H9 (cell line): ENCODE measurements at regions not wholly inside any gene's neighbourhood (a gene's known extent, or its start where the extent isn't known, plus 50 kb on each side); places are given as distances from the start of the nearest gene placed in this dataset.

Experiments
- DNase-seq: peaks from one replicate; pipeline ENCODE4 v3.0.0-alpha.2; 2017
- H2AFZ ChIP-seq: one replicate; pipeline ENCODE4 v1.6.1; 2013; ENCODE audit warnings: mild to moderate bottlenecking, low read length, control low read depth, moderate library complexity
- H2AK5ac ChIP-seq: 2 replicates; pipeline ENCODE4 v1.6.1; 2013; ENCODE audit warnings: low read length, control low read depth, mixed read lengths; ENCODE audit not compliant: insufficient read length
- H2BK120ac ChIP-seq: one replicate; pipeline ENCODE4 v1.6.1; 2013; ENCODE audit warnings: low read depth, mild to moderate bottlenecking, low read length, control low read depth, inconsistent platforms; ENCODE audit not compliant: poor library complexity, severe bottlenecking
- H2BK12ac ChIP-seq: 2 replicates; pipeline ENCODE4 v1.6.1; 2013; ENCODE audit warnings: low read length, control low read depth, mixed read lengths, low read depth; ENCODE audit not compliant: insufficient read length
- H2BK15ac ChIP-seq: 2 replicates; pipeline ENCODE4 v1.6.1; 2013; ENCODE audit warnings: low read depth, low read length, control low read depth
- H2BK20ac ChIP-seq: one replicate; pipeline ENCODE4 v1.6.1; 2013; ENCODE audit warnings: low read depth, mild to moderate bottlenecking, low read length, control low read depth, inconsistent platforms; ENCODE audit not compliant: poor library complexity, severe bottlenecking
- H2BK5ac ChIP-seq: 2 replicates; pipeline ENCODE4 v1.6.1; 2013; ENCODE audit warnings: low read length, control low read depth, mixed read lengths; ENCODE audit not compliant: insufficient read length
- H3K14ac ChIP-seq: 2 replicates; pipeline ENCODE4 v1.6.1; 2013; ENCODE audit warnings: low read length, control low read depth; ENCODE audit not compliant: insufficient read depth
- H3K18ac ChIP-seq: 2 replicates; pipeline ENCODE4 v1.6.1; 2013; ENCODE audit warnings: low read depth, mild to moderate bottlenecking, mixed read lengths, low read length, control low read depth; ENCODE audit not compliant: insufficient read length
- H3K23ac ChIP-seq: 2 replicates; pipeline ENCODE4 v1.6.1; 2013; ENCODE audit warnings: low read length, control low read depth, mixed read lengths, low read depth; ENCODE audit not compliant: insufficient read length
- H3K23me2 ChIP-seq: 2 replicates; pipeline ENCODE4 v1.6.1; 2013; ENCODE audit warnings: low read depth, mild to moderate bottlenecking, mixed read lengths, low read length, control low read depth; ENCODE audit not compliant: insufficient read length, poor library complexity, severe bottlenecking
- H3K27ac ChIP-seq: 2 replicates; pipeline ENCODE4 v1.5.1; 2013; ENCODE audit warnings: low read length, control low read depth, mixed read lengths, low read depth; ENCODE audit not compliant: insufficient read length
- H3K27me3 ChIP-seq: 2 replicates; pipeline ENCODE4 v1.6.1; 2013; ENCODE audit warnings: low read length, control low read depth, inconsistent platforms; ENCODE audit not compliant: insufficient read depth
- H3K4ac ChIP-seq: 2 replicates; pipeline ENCODE4 v1.6.1; 2013; ENCODE audit warnings: low read depth, mild to moderate bottlenecking, control low read depth, inconsistent platforms, low read length, moderate library complexity
- H3K4me1 ChIP-seq: 2 replicates; pipeline ENCODE4 v1.6.1; 2013; ENCODE audit warnings: low read length, control low read depth, inconsistent platforms; ENCODE audit not compliant: insufficient read depth
- H3K4me2 ChIP-seq: 2 replicates; pipeline ENCODE4 v1.6.1; 2013; ENCODE audit warnings: low read length, control low read depth, mixed read lengths; ENCODE audit not compliant: insufficient read length, insufficient read depth
- H3K56ac ChIP-seq: 2 replicates; pipeline ENCODE4 v1.6.1; 2013; ENCODE audit warnings: low read depth, mild to moderate bottlenecking, mixed read lengths, low read length, control low read depth; ENCODE audit not compliant: insufficient read length
- H3K79me1 ChIP-seq: 2 replicates; pipeline ENCODE4 v1.6.1; 2013; ENCODE audit warnings: low read depth, mild to moderate bottlenecking, moderate library complexity, low read length, control low read depth, inconsistent platforms; ENCODE audit not compliant: insufficient read depth, poor library complexity, severe bottlenecking
- H3K79me2 ChIP-seq: 2 replicates; pipeline ENCODE4 v1.6.1; 2013; ENCODE audit warnings: low read length, control low read depth, inconsistent platforms; ENCODE audit not compliant: insufficient read depth
- H3K9ac ChIP-seq: 2 replicates; pipeline ENCODE4 v1.6.1; 2013; ENCODE audit warnings: low read length, control low read depth, mixed read lengths; ENCODE audit not compliant: insufficient read length; ENCODE audit errors: extremely low read depth
- H3K9me3 ChIP-seq: one replicate; pipeline ENCODE4 v1.6.1; 2013; ENCODE audit warnings: low read depth, low read length, inconsistent platforms; ENCODE audit not compliant: control insufficient read depth
- H3T11ph ChIP-seq: one replicate; pipeline ENCODE4 v1.6.1; 2013; ENCODE audit warnings: mild to moderate bottlenecking, low read length, control low read depth, inconsistent platforms
- H4K20me1 ChIP-seq: one replicate; pipeline ENCODE4 v1.6.1; 2013; ENCODE audit not compliant: control insufficient read depth, insufficient read length, insufficient read depth
- H4K5ac ChIP-seq: 2 replicates; pipeline ENCODE4 v1.6.1; 2013; ENCODE audit warnings: low read depth, mild to moderate bottlenecking, mixed read lengths, low read length, control low read depth; ENCODE audit not compliant: insufficient read length
- H4K8ac ChIP-seq: replicated peaks from 2 replicates; pipeline ENCODE4 v1.6.1; 2013; ENCODE audit warnings: low read length, control low read depth, mixed read lengths, low read depth; ENCODE audit not compliant: insufficient read length
- H4K91ac ChIP-seq: 2 replicates; pipeline ENCODE4 v1.6.1; 2013; ENCODE audit warnings: low read depth, mild to moderate bottlenecking, moderate library complexity, mixed read lengths, low read length, control low read depth; ENCODE audit not compliant: insufficient read length
- H3K27ac Mint-ChIP-seq, 3 experiments: 2 replicates in 2 of 3; 3 replicates in 1 of 3; pipeline ENCODE4 v1.8.0; 2020 to 2021; ENCODE audit warnings: mixed read lengths in 3 of 3, mild to moderate bottlenecking in 1 of 3, moderate library complexity in 1 of 3
- H3K27me3 Mint-ChIP-seq: 2 replicates; pipeline ENCODE4 v1.8.0; 2021; ENCODE audit warnings: low read depth, mild to moderate bottlenecking, moderate library complexity, mixed read lengths
- H3K36me3 Mint-ChIP-seq, 3 experiments: 2 replicates in 2 of 3; 3 replicates in 1 of 3; pipeline ENCODE4 v1.8.0; 2020 to 2021; ENCODE audit warnings: low read depth in 3 of 3, mixed read lengths in 3 of 3; ENCODE audit not compliant: insufficient read depth in 1 of 3
- H3K4me1 Mint-ChIP-seq, 2 experiments: 2 replicates each; pipeline ENCODE4 v1.8.0; 2020; ENCODE audit warnings: mixed read lengths in 2 of 2
- H3K4me3 Mint-ChIP-seq, 2 experiments: 2 replicates in 1 of 2; 3 replicates in 1 of 2; pipeline ENCODE4 v1.8.0; 2020 to 2021; ENCODE audit warnings: mild to moderate bottlenecking in 2 of 2, mixed read lengths in 2 of 2, moderate library complexity in 1 of 2
- H3K9me3 Mint-ChIP-seq, 2 experiments: 2 replicates in 1 of 2; 3 replicates in 1 of 2; pipeline ENCODE4 v1.8.0; 2020; ENCODE audit warnings: mild to moderate bottlenecking in 2 of 2, mixed read lengths in 2 of 2, moderate library complexity in 1 of 2
- CTCF ChIP-seq: fragments of 200-600 bp; sonication (generic); conservative IDR thresholded peaks from 3 replicates; pipeline ENCODE4 v1.8.0; 2021; ENCODE audit warnings: antibody characterized with exemption, mild to moderate bottlenecking
- WGBS: extraction: QIAGEN DNeasy Blood & Tissue Kit; methylation state at CpG from one replicate; pipeline ENCODE4 v1.1.7; 2013; ENCODE audit warnings: missing lambda C conversion rate, low lambda C conversion rate, mixed read lengths; ENCODE audit not compliant: insufficient read length; ENCODE audit errors: extremely low coverage; 5-methylcytosine and 5-hydroxymethylcytosine counted together

GRCh38 chr3:82080261-82080660 lies 318.8 kb upstream of the GBE1 start:
- no CpG with 5 or more reads among the region's 3 CpGs for WGBS
- Histone ChIP-seq H4K8ac (no peak overlapping the region), H2BK120ac (no peak overlapping the region), H3K23ac (no peak overlapping the region), H2BK15ac (no peak overlapping the region), H2AFZ (no peak overlapping the region), H3K79me2 (no peaks in the 10 kb centered on the region), H3K4me2 (no peak overlapping the region), H3K4ac (no peak overlapping the region), H2BK5ac (no peak overlapping the region), H3K56ac (no peak overlapping the region), H3K27me3 (no peaks in the 10 kb centered on the region), H3K79me1 (no peaks in the 10 kb centered on the region), H3K14ac (no peak overlapping the region), H3K4me1 (peaks cover 6% of the 10 kb centered on the region), H3T11ph (no peak overlapping the region), H4K91ac (no peak overlapping the region), H3K9me3 (no peaks in the 10 kb centered on the region), H4K5ac (no peak overlapping the region), H3K18ac (no peak overlapping the region), H4K20me1 (no peaks in the 10 kb centered on the region), H2BK12ac (no peak overlapping the region), H2AK5ac (no peak overlapping the region), H2BK20ac (no peak overlapping the region), H3K23me2 (no peaks in the 10 kb centered on the region), H3K9ac (no peak overlapping the region), H3K27ac (no peak overlapping the region)
- peak overlapping the region in 1 of 3 experiments; percentile 14; a peak in 1 of 7 replicates for H3K27ac Mint-ChIP-seq
- H3K4me3 Mint-ChIP-seq, result no peak overlapping the region
- no peak for TF ChIP-seq CTCF
- peaks cover 29 to 34% of the 10 kb centered on the region in 2 experiments for H3K4me1 Mint-ChIP-seq
- no peaks in the 10 kb centered on the region for H3K27me3 Mint-ChIP-seq
- H3K36me3 Mint-ChIP-seq, result no peaks in the 10 kb centered on the region
- no peak for DNase-seq
- no peaks in the 10 kb centered on the region for H3K9me3 Mint-ChIP-seq
